IMR-90 (cell line): ENCODE measurements at regions not wholly inside any gene's neighbourhood (a gene's known extent, or its start where the extent isn't known, plus 50 kb on each side); places are given as distances from the start of the nearest gene placed in this dataset.
A peak's percentile ranks its signal among the peaks of the same experiment; 100 is the strongest.

ENCODE experiments used
- ATAC-seq: fragments of 200-7000 bp; cut with Tn5 transposase; 2 replicates; pipeline ENCODE4 v1.9.1; 2020; ENCODE audit warnings: low read depth, mild to moderate bottlenecking, moderate library complexity
- BruUV-seq: library from RNA; stranded (reverse); fragments of 400-500 nt; replicated peaks from 2 replicates; lab custom pipeline; 2021; lab: Mats Ljungman, UMichigan
- CTCF ChIA-PET: fragments of 300-600 bp; formaldehyde crosslinking; extraction: SDS; loops from one replicate; lab custom pipeline; 2021; ENCODE audit warnings: antibody characterized with exemption; lab: Yijun Ruan, JAX
- POLR2A ChIA-PET: fragments of 300-600 bp; sonication (Branson Sonifier 250); formaldehyde crosslinking; loops from one replicate; lab custom pipeline; 2022; ENCODE audit warnings: antibody characterized with exemption; ENCODE audit not compliant: unreplicated experiment; lab: Charles Lee
- DNase-seq: peaks from one replicate; pipeline ENCODE4 v3.0.0; 2013
- H2AFZ ChIP-seq: replicated peaks from 2 replicates; pipeline ENCODE3; 2013; ENCODE audit warnings: low read length, mild to moderate bottlenecking; ENCODE audit not compliant: poor library complexity
- H2AK5ac ChIP-seq: 2 replicates; pipeline ENCODE4 v1.6.1; 2013; ENCODE audit warnings: low read depth, low read length, inconsistent platforms
- H2AK9ac ChIP-seq: replicated peaks from 2 replicates; pipeline ENCODE3; 2013; ENCODE audit warnings: mild to moderate bottlenecking, low read depth, low read length, moderate library complexity; ENCODE audit not compliant: poor library complexity
- H2BK120ac ChIP-seq: 2 replicates; pipeline ENCODE4 v1.6.1; 2013; ENCODE audit warnings: low read depth, low read length, inconsistent platforms
- H2BK15ac ChIP-seq: 3 replicates; pipeline ENCODE4 v1.6.1; 2013; ENCODE audit warnings: low read depth, low read length, inconsistent platforms
- H2BK20ac ChIP-seq: 2 replicates; pipeline ENCODE4 v1.6.1; 2013; ENCODE audit warnings: low read depth, mild to moderate bottlenecking, inconsistent platforms, low read length, moderate library complexity
- H2BK5ac ChIP-seq: 2 replicates; pipeline ENCODE4 v1.6.1; 2013; ENCODE audit warnings: mild to moderate bottlenecking, low read depth, low read length, inconsistent platforms; ENCODE audit not compliant: poor library complexity, severe bottlenecking
- H3K14ac ChIP-seq: replicated peaks from 2 replicates; pipeline ENCODE4 v1.6.1; 2013; ENCODE audit warnings: low read depth, low read length, inconsistent platforms
- H3K18ac ChIP-seq: 2 replicates; pipeline ENCODE4 v1.6.1; 2013; ENCODE audit warnings: low read depth, low read length, control low read depth
- H3K23ac ChIP-seq: 2 replicates; pipeline ENCODE4 v1.6.1; 2013; ENCODE audit warnings: low read depth, low read length, inconsistent platforms
- H3K27ac ChIP-seq: 2 replicates; pipeline ENCODE4 v1.5.1; 2013; ENCODE audit warnings: mild to moderate bottlenecking, control low read depth, low read length; ENCODE audit not compliant: insufficient read depth
- H3K27me3 ChIP-seq: 2 replicates; pipeline ENCODE4 v1.6.1; 2013; ENCODE audit warnings: low read length; ENCODE audit not compliant: control insufficient read depth, insufficient read depth
- H3K36me3 ChIP-seq: 2 replicates; pipeline ENCODE4 v1.6.1; 2013; ENCODE audit warnings: low read length, mixed read lengths; ENCODE audit not compliant: control insufficient read depth, insufficient read depth
- H3K4ac ChIP-seq: 2 replicates; pipeline ENCODE4 v1.6.1; 2013; ENCODE audit warnings: low read depth, low read length, inconsistent platforms
- H3K4me1 ChIP-seq: 2 replicates; pipeline ENCODE4 v1.6.1; 2013; ENCODE audit warnings: low read length, mixed read lengths; ENCODE audit not compliant: control insufficient read depth, insufficient read depth
- H3K4me2 ChIP-seq: 2 replicates; pipeline ENCODE4 v1.6.1; 2013; ENCODE audit warnings: low read depth, mild to moderate bottlenecking, control low read depth, low read length, moderate library complexity
- H3K4me3 ChIP-seq: 2 replicates; pipeline ENCODE4 v1.5.1; 2013; ENCODE audit warnings: low read depth, mild to moderate bottlenecking, control low read depth, low read length, moderate library complexity; ENCODE audit not compliant: insufficient read depth
- H3K56ac ChIP-seq: 2 replicates; pipeline ENCODE4 v1.6.1; 2013; ENCODE audit warnings: low read length, inconsistent platforms; ENCODE audit not compliant: insufficient read depth; ENCODE audit errors: extremely low read depth
- H3K79me1 ChIP-seq, 2 experiments: 2 replicates each; pipeline ENCODE4 v1.6.1; 2013; ENCODE audit warnings: low read length in 2 of 2, inconsistent platforms in 1 of 2, low read depth in 1 of 2
- H3K9ac ChIP-seq: 2 replicates; pipeline ENCODE4 v1.6.1; 2013; ENCODE audit warnings: low read depth, low read length, control low read depth
- H3K9me1 ChIP-seq: 2 replicates; pipeline ENCODE4 v1.6.1; 2013; ENCODE audit warnings: low read length, inconsistent platforms; ENCODE audit not compliant: insufficient read depth
- H3K9me3 ChIP-seq: 2 replicates; pipeline ENCODE4 v1.6.1; 2013; ENCODE audit warnings: low read length; ENCODE audit not compliant: control insufficient read depth, insufficient read depth
- H4K20me1 ChIP-seq: 2 replicates; pipeline ENCODE4 v1.6.1; 2013; ENCODE audit warnings: low read length, inconsistent platforms; ENCODE audit not compliant: insufficient read depth
- H4K5ac ChIP-seq: 2 replicates; pipeline ENCODE4 v1.6.1; 2013; ENCODE audit warnings: mild to moderate bottlenecking, low read depth, low read length, control low read depth
- H4K8ac ChIP-seq, 2 experiments: 2 replicates each; pipeline ENCODE4 v1.6.1; 2013; ENCODE audit warnings: low read depth in 2 of 2, low read length in 2 of 2, control low read depth in 1 of 2, inconsistent platforms in 1 of 2
- H4K91ac ChIP-seq: 2 replicates; pipeline ENCODE4 v1.6.1; 2013; ENCODE audit warnings: low read depth, low read length, inconsistent platforms; ENCODE audit not compliant: insufficient read depth
- BHLHE40 ChIP-seq: fragments of 150-350 bp; IDR thresholded peaks from 2 replicates; pipeline ENCODE4 v1.6.1; 2016; ENCODE audit warnings: mild to moderate bottlenecking, low read depth, low read length
- CEBPB ChIP-seq: IDR thresholded peaks from 2 replicates; pipeline ENCODE4 v1.6.1; 2012; ENCODE audit warnings: low read depth, low read length, improper control_type of control experiment
- CHD1 ChIP-seq: IDR thresholded peaks from 2 replicates; pipeline ENCODE4 v1.6.1; 2012; ENCODE audit warnings: low read depth, low read length, improper control_type of control experiment
- FOS ChIP-seq: fragments of 150-350 bp; IDR thresholded peaks from 2 replicates; pipeline ENCODE4 v1.6.1; 2016; ENCODE audit warnings: low read depth, low read length
- MAZ ChIP-seq: IDR thresholded peaks from 2 replicates; pipeline ENCODE4 v1.6.1; 2012; ENCODE audit warnings: low read depth, mild to moderate bottlenecking, low read length, improper control_type of control experiment, moderate library complexity, borderline replicate concordance
- MXI1 ChIP-seq: IDR thresholded peaks from 2 replicates; pipeline ENCODE4 v1.6.1; 2012; ENCODE audit warnings: low read depth, mild to moderate bottlenecking, low read length, moderate library complexity, borderline replicate concordance
- NFE2L2 ChIP-seq: fragments of 150-350 bp; IDR thresholded peaks from 2 replicates; pipeline ENCODE4 v1.6.1; 2016; ENCODE audit warnings: low read depth, mild to moderate bottlenecking, low read length
- RAD21 ChIP-seq: IDR thresholded peaks from 2 replicates; pipeline ENCODE4 v1.6.1; 2012; ENCODE audit warnings: low read length, improper control_type of control experiment
- RCOR1 ChIP-seq: IDR thresholded peaks from 2 replicates; pipeline ENCODE4 v1.6.1; 2012; ENCODE audit warnings: mild to moderate bottlenecking, low read length, improper control_type of control experiment; ENCODE audit not compliant: insufficient replicate concordance
- RFX5 ChIP-seq: IDR thresholded peaks from 2 replicates; pipeline ENCODE4 v1.8.0; 2012; ENCODE audit warnings: low read depth, mild to moderate bottlenecking, low read length, moderate library complexity
- SMC3 ChIP-seq: fragments of 150-350 bp; IDR thresholded peaks from 2 replicates; pipeline ENCODE4 v1.6.1; 2016; ENCODE audit warnings: low read depth, mild to moderate bottlenecking, antibody characterized with exemption, low read length, moderate library complexity
- WGBS, 2 experiments: methylation state at CpG; one replicate each; pipeline versions ENCODE4 v1.1.5 to v1.1.7; 2013; ENCODE audit warnings: missing lambda C conversion rate in 2 of 2; ENCODE audit not compliant: insufficient read length in 1 of 2; ENCODE audit errors: extremely low coverage in 2 of 2; 5-methylcytosine and 5-hydroxymethylcytosine counted together
- dilution Hi-C: fragments of 300-500 bp; cut with HindIII; formaldehyde crosslinking; loops from one replicate; pipeline ENCODE4 v1.14.3; 2018; ENCODE audit warnings: low sequenced_read_pairs; ENCODE audit not compliant: unreplicated experiment
- in situ Hi-C: fragments of 300-500 bp; cut with MboI; formaldehyde crosslinking; loops from 3 replicates; pipeline ENCODE4 v1.14.3; 2019; ENCODE audit warnings: low sequenced_read_pairs, inconsistent platforms, mixed read lengths
- intact Hi-C: fragments of 100-400 bp; cut with micrococcal nuclease; formaldehyde crosslinking; loops from 2 replicates; pipeline ENCODE4 v1.10.0; 2022
- TF ChIP-seq, protein P1 (sequence below): conservative IDR thresholded peaks from 2 replicates; pipeline ENCODE4 v1.5.1; 2012; ENCODE audit warnings: mild to moderate bottlenecking, low read depth, low read length, improper control_type of control experiment
- TF ChIP-seq, protein P2 (sequence below): fragments of 150-350 bp; IDR thresholded peaks from 2 replicates; pipeline ENCODE4 v1.6.1; 2016; ENCODE audit warnings: low read depth, mild to moderate bottlenecking, low read length, moderate library complexity, borderline replicate concordance
- TF ChIP-seq, protein P3 (sequence below): fragments of 150-350 bp; IDR thresholded peaks from 2 replicates; pipeline ENCODE4 v1.6.1; 2017; ENCODE audit warnings: mild to moderate bottlenecking, antibody characterized with exemption, low read length, low read depth

DNA sequence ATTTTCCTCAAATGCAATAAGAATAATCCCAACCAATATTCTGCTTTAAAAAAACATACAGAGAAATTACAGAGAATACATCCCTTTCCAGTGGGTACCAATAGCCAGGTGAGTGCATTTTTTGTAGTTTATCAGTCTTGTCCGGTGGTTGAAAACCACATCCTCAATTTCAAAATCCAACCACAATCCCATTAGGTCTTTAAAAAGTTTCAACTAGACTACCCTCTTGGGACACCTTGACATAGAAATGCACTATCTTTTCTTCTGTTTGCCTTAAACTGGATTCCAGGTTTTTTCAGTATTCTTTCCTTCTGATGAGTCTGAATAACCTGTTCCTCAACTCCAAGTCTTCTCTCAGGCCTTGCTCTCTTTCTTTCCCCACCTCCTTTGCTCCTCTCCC lies 223.3 kb downstream of the NR2F1-AS1 start:
- ATAC-seq (no peak), DNase-seq (no peak)
- dilution Hi-C loops (no loop called here), in situ Hi-C loops (no loop called here), intact Hi-C loops (loop anchor here (2.0 to 10.0 kb wide), 2 partner anchors 221 to 283 kb away; no protein-coding TSS in a partner anchor)
- POLR2A ChIA-PET = no interaction called here
- Histone ChIP-seq H2AK5ac (peak overlapping the region; percentile 24), H4K20me1 (no peaks in the 10 kb centered on the region), H3K56ac (no peak overlapping the region), H2BK5ac (no peak overlapping the region), H3K27me3 (no peaks in the 10 kb centered on the region), H2AFZ (peak overlapping the region; percentile 28), H2BK120ac (peak overlapping the region; percentile 52), H2BK15ac (peak overlapping the region; percentile 60; the same call in 2 of the 3 replicates), H2BK20ac (peak overlapping the region; percentile 53), H3K14ac (peak overlapping the region; percentile 20; the same call in 1 of the 2 replicates), H3K27ac (no peak overlapping the region), H3K4me1 (peaks cover 3% of the 10 kb centered on the region), H3K79me1 (no peaks in the 10 kb centered on the region), H3K18ac (peak overlapping the region; percentile 21; the same call in 1 of the 2 replicates), H2AK9ac (no peak overlapping the region), H3K9me1 (0 out of 2 replicates have a peak, but pooled peaks cover 6% of the 10 kb centered on the region), H3K23ac (peak overlapping the region; percentile 0; the same call in 1 of the 2 replicates), H3K4ac (peak overlapping the region; percentile 46), H4K8ac (peak overlapping the region in 1 of 2 experiments; percentile 26; a peak in 1 of 4 replicates), H4K5ac (no peak overlapping the region; the same call in 1 of the 2 replicates), H3K4me2 (no peak overlapping the region), H3K4me3 (no peak overlapping the region), H3K9me3 (no peaks in the 10 kb centered on the region), H3K36me3 (no peaks in the 10 kb centered on the region), H4K91ac (peak overlapping the region; percentile 69), H3K9ac (no peak overlapping the region)
- no peak for TF ChIP-seq SMC3
- TF ChIP-seq MXI1 = no peak
- no peak for TF ChIP-seq FOS
- no peak for TF ChIP-seq RFX5
- no peak for TF ChIP-seq MAZ
- no peak for TF ChIP-seq RCOR1
- TF ChIP-seq, protein P1, sequence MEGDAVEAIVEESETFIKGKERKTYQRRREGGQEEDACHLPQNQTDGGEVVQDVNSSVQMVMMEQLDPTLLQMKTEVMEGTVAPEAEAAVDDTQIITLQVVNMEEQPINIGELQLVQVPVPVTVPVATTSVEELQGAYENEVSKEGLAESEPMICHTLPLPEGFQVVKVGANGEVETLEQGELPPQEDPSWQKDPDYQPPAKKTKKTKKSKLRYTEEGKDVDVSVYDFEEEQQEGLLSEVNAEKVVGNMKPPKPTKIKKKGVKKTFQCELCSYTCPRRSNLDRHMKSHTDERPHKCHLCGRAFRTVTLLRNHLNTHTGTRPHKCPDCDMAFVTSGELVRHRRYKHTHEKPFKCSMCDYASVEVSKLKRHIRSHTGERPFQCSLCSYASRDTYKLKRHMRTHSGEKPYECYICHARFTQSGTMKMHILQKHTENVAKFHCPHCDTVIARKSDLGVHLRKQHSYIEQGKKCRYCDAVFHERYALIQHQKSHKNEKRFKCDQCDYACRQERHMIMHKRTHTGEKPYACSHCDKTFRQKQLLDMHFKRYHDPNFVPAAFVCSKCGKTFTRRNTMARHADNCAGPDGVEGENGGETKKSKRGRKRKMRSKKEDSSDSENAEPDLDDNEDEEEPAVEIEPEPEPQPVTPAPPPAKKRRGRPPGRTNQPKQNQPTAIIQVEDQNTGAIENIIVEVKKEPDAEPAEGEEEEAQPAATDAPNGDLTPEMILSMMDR = no peak
- TF ChIP-seq CHD1 = no peak
- TF ChIP-seq, protein P2, sequence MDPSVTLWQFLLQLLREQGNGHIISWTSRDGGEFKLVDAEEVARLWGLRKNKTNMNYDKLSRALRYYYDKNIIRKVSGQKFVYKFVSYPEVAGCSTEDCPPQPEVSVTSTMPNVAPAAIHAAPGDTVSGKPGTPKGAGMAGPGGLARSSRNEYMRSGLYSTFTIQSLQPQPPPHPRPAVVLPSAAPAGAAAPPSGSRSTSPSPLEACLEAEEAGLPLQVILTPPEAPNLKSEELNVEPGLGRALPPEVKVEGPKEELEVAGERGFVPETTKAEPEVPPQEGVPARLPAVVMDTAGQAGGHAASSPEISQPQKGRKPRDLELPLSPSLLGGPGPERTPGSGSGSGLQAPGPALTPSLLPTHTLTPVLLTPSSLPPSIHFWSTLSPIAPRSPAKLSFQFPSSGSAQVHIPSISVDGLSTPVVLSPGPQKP = no peak
- TF ChIP-seq NFE2L2 = no peak
- no peak for TF ChIP-seq CEBPB
- TF ChIP-seq, protein P3, sequence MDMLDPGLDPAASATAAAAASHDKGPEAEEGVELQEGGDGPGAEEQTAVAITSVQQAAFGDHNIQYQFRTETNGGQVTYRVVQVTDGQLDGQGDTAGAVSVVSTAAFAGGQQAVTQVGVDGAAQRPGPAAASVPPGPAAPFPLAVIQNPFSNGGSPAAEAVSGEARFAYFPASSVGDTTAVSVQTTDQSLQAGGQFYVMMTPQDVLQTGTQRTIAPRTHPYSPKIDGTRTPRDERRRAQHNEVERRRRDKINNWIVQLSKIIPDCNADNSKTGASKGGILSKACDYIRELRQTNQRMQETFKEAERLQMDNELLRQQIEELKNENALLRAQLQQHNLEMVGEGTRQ = no peak
- no peak for TF ChIP-seq BHLHE40
- TF ChIP-seq RAD21 = no peak
- BruUV-seq = no TSS peak
- CTCF ChIA-PET = interaction anchor here (0.6 kb wide), 1 partner anchor 265 kb away, joined by 3 read pairs; no protein-coding TSS in a partner anchor
- WGBS, 2 experiments = no CpG with 5 or more reads among the region's 1 CpG
